ENCODE measurements at regions not wholly inside any gene's neighbourhood (a gene's known extent, or its start where the extent isn't known, plus 50 kb on each side); places are given as distances from the start of the nearest gene placed in this dataset.

- Mint-ChIP-seq H3K4me1 (no peaks in the 10 kb centered on the region), H3K4me3 (no peak overlapping the region), H3K9me3 (peaks cover 40% of the 10 kb centered on the region), H3K27me3 (ENCODE audit: low read depth) (no peaks in the 10 kb centered on the region), H3K36me3 (no peaks in the 10 kb centered on the region), H3K27ac (no peak overlapping the region)
- DNase-seq (ENCODE audit: low spot score in 2 of 2, unreplicated experiment in 2 of 2) = no peak
- TF ChIP-seq CTCF (IDR thresholded peaks at IDR 0.05; ENCODE audit: unreplicated experiment) = no peak
These were observed 1649.1 kb downstream of the LRRC4C start for GRCh38 chr11:39810358-39810757.

- H3K27me3 Mint-ChIP-seq (ENCODE audit: low read depth) = no peaks in the 10 kb centered on the region
- no peak overlapping the region for H3K4me3 Mint-ChIP-seq
- H3K4me1 Mint-ChIP-seq = no peaks in the 10 kb centered on the region
- no peaks in the 10 kb centered on the region for H3K36me3 Mint-ChIP-seq
- TF ChIP-seq CTCF (IDR thresholded peaks at IDR 0.05; ENCODE audit: unreplicated experiment) = no peak
- peaks cover 35% of the 10 kb centered on the region for H3K9me3 Mint-ChIP-seq
- no peak overlapping the region for H3K27ac Mint-ChIP-seq
- DNase-seq (ENCODE audit: low spot score in 2 of 2, unreplicated experiment in 2 of 2) = no peak
These were observed 1649.6 kb downstream of the LRRC4C start for GRCh38 chr11:39809833-39810232.

- no peak for TF ChIP-seq CTCF (IDR thresholded peaks at IDR 0.05; ENCODE audit: unreplicated experiment)
- Mint-ChIP-seq H3K27ac (no peak overlapping the region), H3K4me1 (no peaks in the 10 kb centered on the region), H3K4me3 (no peak overlapping the region), H3K27me3 (ENCODE audit: low read depth) (no peaks in the 10 kb centered on the region), H3K9me3 (peaks cover 19% of the 10 kb centered on the region), H3K36me3 (no peaks in the 10 kb centered on the region)
- no peak for DNase-seq (ENCODE audit: low spot score in 2 of 2, unreplicated experiment in 2 of 2)
These were observed 1651.5 kb downstream of the LRRC4C start for GRCh38 chr11:39807904-39808303.

GRCh38 chr11:39806652-39807051, 1652.8 kb downstream of the LRRC4C start:
- no peak overlapping the region for H3K27ac Mint-ChIP-seq
- no peak overlapping the region for H3K4me3 Mint-ChIP-seq
- no peaks in the 10 kb centered on the region for H3K36me3 Mint-ChIP-seq
- H3K9me3 Mint-ChIP-seq = peaks cover 14% of the 10 kb centered on the region
- no peak for TF ChIP-seq CTCF (IDR thresholded peaks at IDR 0.05; ENCODE audit: unreplicated experiment)
- no peaks in the 10 kb centered on the region for H3K4me1 Mint-ChIP-seq
- no peak for DNase-seq (ENCODE audit: low spot score in 2 of 2, unreplicated experiment in 2 of 2)
- H3K27me3 Mint-ChIP-seq (ENCODE audit: low read depth) = no peaks in the 10 kb centered on the region

GRCh38 chr11:39804271-39804670, 1655.2 kb downstream of the LRRC4C start:
- no peaks in the 10 kb centered on the region for H3K36me3 Mint-ChIP-seq
- H3K27me3 Mint-ChIP-seq (ENCODE audit: low read depth) = no peaks in the 10 kb centered on the region
- peaks cover 12% of the 10 kb centered on the region for H3K9me3 Mint-ChIP-seq
- no peak for DNase-seq (ENCODE audit: low spot score in 2 of 2, unreplicated experiment in 2 of 2)
- H3K4me1 Mint-ChIP-seq = no peaks in the 10 kb centered on the region
- no peak for TF ChIP-seq CTCF (IDR thresholded peaks at IDR 0.05; ENCODE audit: unreplicated experiment)
- no peak overlapping the region for H3K27ac Mint-ChIP-seq
- H3K4me3 Mint-ChIP-seq = no peak overlapping the region

- DNase-seq (ENCODE audit: low spot score in 2 of 2, unreplicated experiment in 2 of 2) = no peak
- H3K27ac Mint-ChIP-seq = no peak overlapping the region
- peaks cover 3% of the 10 kb centered on the region for H3K4me1 Mint-ChIP-seq
These were observed 1672.8 kb downstream of the LRRC4C start for GRCh38 chr11:39786682-39787081.

More at GRCh38 chr11:39786682-39787081, 1672.8 kb downstream of the LRRC4C start:
- no peaks in the 10 kb centered on the region for H3K9me3 Mint-ChIP-seq
- H3K4me3 Mint-ChIP-seq = no peak overlapping the region
- H3K36me3 Mint-ChIP-seq = no peaks in the 10 kb centered on the region
- TF ChIP-seq CTCF (IDR thresholded peaks at IDR 0.05; ENCODE audit: unreplicated experiment) = no peak
- H3K27me3 Mint-ChIP-seq (ENCODE audit: low read depth) = no peaks in the 10 kb centered on the region
